Heart left ventricle (tissue), 13 donors: ENCODE measurements at regions not wholly inside any gene's neighbourhood (a gene's known extent, or its start where the extent isn't known, plus 50 kb on each side); places are given as distances from the start of the nearest gene placed in this dataset.

Experiments used
- POLR2A ChIP-seq, 2 donors: fragments of 450-650 bp; IDR thresholded peaks; one replicate each; pipeline ENCODE4 v1.6.1; 2017; ENCODE audit warnings: antibody characterized with exemption in 2 of 2, mild to moderate bottlenecking in 2 of 2, moderate library complexity in 2 of 2
- TF ChIP-seq, protein P1 (sequence below), 12 donors: fragments of 200-600 bp; sonication (generic) in 4 of 12; IDR thresholded peaks; one replicate each; pipeline versions ENCODE4 v1.5.0 to v1.8.0; 2018 to 2022; ENCODE audit warnings: antibody characterized with exemption in 12 of 12, mild to moderate bottlenecking in 5 of 12
- donor health status: ischemic (EF 13 %, LVEDD 7.1; RV severe dilation, severe dysfunction).
- donor health status: DM: no; HTN: yes; CAD: no.
- donor health status: DM: no; HTN: no; CAD: no.
- donor health status: ischemic (EF 25% LVEDD 6.9; RV normal size, moderate dysfunction).
- donor health status: ischemic (EF 25% LVEDD 5.7; RV mildly dilated, moderate dysfunction).
- donor health status: ischemic (EF 35%, LVEDD 5.7; RV mildly dilated, moderate dysfunction).
- donor health status: nonischemic (EF 11% LVEDD 7.7; RV severe dilation, severe dysfunction).
- donor health status: DM: yes; HTN: yes; CAD: no.
- donor health status: PGD.
- donor health status: ischemic (EF 29% LVEDD 5.4; RV normal size, mild dysfunction).
- donor health status: nonischemic (EF 23%, LVEDD 6.1; RV moderate dilation, normal function).

GRCh38 chr14:53519137-53519536, 366.0 kb upstream of the DDHD1 start:
- TF ChIP-seq, protein P1, sequence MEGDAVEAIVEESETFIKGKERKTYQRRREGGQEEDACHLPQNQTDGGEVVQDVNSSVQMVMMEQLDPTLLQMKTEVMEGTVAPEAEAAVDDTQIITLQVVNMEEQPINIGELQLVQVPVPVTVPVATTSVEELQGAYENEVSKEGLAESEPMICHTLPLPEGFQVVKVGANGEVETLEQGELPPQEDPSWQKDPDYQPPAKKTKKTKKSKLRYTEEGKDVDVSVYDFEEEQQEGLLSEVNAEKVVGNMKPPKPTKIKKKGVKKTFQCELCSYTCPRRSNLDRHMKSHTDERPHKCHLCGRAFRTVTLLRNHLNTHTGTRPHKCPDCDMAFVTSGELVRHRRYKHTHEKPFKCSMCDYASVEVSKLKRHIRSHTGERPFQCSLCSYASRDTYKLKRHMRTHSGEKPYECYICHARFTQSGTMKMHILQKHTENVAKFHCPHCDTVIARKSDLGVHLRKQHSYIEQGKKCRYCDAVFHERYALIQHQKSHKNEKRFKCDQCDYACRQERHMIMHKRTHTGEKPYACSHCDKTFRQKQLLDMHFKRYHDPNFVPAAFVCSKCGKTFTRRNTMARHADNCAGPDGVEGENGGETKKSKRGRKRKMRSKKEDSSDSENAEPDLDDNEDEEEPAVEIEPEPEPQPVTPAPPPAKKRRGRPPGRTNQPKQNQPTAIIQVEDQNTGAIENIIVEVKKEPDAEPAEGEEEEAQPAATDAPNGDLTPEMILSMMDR (IDR thresholded peaks at IDR 0.05), result no peak
- no peak for TF ChIP-seq POLR2A (IDR thresholded peaks at IDR 0.05)
